ENCODE measurements at regions not wholly inside any gene's neighbourhood (a gene's known extent, or its start where the extent isn't known, plus 50 kb on each side); places are given as distances from the start of the nearest gene placed in this dataset.
"Not testable (repeated sequence)": the region's sequence is repeated elsewhere in the genome, so short reads cannot be mapped to it uniquely, and the experiment has no call there.

DNA sequence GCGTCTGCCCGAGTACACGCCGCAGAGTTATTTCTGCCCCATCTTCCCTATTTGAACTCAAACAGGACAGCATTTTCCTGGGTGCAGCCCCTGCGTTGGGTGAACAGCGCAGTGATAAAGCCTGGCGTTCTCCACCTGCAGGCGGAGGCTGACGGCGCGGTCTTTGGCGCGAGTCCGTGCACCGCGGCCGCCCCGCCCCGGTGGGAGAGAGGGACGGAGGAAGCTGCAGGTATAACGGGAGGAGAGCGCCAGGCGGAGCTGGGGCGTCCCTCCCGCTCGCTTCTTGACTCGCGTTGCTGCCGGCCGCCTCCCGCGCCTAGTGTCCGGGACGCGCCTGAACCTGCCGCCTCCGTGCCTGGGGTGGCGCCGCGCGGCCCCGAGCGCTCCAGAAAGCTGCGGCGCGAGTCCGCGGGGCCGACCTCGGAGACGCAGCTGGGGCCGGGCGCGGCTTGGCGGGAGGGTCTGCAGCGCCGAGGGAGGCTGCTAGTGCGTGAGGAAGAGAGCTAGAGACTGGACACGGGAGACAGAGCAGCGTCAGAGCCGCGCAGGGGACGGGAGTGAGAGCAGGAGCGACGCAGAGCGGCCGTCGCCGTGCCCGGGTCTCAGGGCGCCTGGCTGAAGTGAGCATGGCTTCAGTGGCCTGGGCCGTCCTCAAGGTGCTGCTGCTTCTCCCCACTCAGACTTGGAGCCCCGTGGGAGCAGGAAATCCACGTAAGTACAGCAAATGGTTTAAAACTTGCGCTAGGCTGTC, 140.7 kb downstream of the SPATA31A7 start:
- H3K4me3 Mint-ChIP-seq: peak overlapping the region; percentile 64

GRCh38 chr9:61356936-61357335, 167.1 kb downstream of the SPATA31A7 start:
- not testable (repeated sequence) for H3K4me1 Mint-ChIP-seq (ENCODE audit: unreplicated experiment); H3K36me3 Mint-ChIP-seq; DNase-seq (ENCODE audit: extremely low spot score, unreplicated experiment); H3K4me3 Mint-ChIP-seq; H3K27ac Mint-ChIP-seq; H3K27me3 Mint-ChIP-seq; H3K9me3 Mint-ChIP-seq

More for the DNA sequence above, 140.7 kb downstream of the SPATA31A7 start:
- H3K4me1 Mint-ChIP-seq (ENCODE audit: unreplicated experiment); H3K27me3 Mint-ChIP-seq; H3K27ac Mint-ChIP-seq; DNase-seq (ENCODE audit: extremely low spot score, unreplicated experiment); H3K36me3 Mint-ChIP-seq; H3K9me3 Mint-ChIP-seq: not testable (repeated sequence)

DNA sequence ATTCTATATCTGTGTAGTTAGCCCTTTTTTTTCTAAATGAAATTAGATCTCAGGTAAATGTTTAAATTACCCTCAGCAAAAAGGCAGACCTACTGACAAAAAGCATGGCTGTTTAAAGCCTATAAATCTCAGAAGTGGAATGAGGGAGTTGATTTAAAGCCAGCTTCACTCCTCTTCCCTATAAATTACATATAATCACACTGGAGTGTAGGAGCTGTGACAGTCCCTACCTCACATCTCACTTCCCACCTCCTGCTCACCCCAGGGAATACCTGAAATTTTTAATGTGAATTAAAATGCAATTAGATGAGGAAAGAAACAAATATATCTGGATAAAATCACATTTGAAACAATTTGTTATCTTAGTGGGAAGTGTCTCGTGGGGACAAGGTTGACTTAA, 184.6 kb downstream of the SPATA31A7 start:
- H3K36me3 Mint-ChIP-seq; H3K4me3 Mint-ChIP-seq; H3K9me3 Mint-ChIP-seq; H3K4me1 Mint-ChIP-seq (ENCODE audit: unreplicated experiment); H3K27me3 Mint-ChIP-seq; H3K27ac Mint-ChIP-seq; DNase-seq (ENCODE audit: extremely low spot score, unreplicated experiment): not testable (repeated sequence)

- not testable (repeated sequence) for H3K4me1 Mint-ChIP-seq (ENCODE audit: unreplicated experiment); H3K9me3 Mint-ChIP-seq; H3K36me3 Mint-ChIP-seq; H3K27me3 Mint-ChIP-seq; H3K27ac Mint-ChIP-seq; DNase-seq (ENCODE audit: extremely low spot score, unreplicated experiment); H3K4me3 Mint-ChIP-seq
Measured at GRCh38 chr9:61376159-61376558, 186.3 kb downstream of the SPATA31A7 start.

DNA sequence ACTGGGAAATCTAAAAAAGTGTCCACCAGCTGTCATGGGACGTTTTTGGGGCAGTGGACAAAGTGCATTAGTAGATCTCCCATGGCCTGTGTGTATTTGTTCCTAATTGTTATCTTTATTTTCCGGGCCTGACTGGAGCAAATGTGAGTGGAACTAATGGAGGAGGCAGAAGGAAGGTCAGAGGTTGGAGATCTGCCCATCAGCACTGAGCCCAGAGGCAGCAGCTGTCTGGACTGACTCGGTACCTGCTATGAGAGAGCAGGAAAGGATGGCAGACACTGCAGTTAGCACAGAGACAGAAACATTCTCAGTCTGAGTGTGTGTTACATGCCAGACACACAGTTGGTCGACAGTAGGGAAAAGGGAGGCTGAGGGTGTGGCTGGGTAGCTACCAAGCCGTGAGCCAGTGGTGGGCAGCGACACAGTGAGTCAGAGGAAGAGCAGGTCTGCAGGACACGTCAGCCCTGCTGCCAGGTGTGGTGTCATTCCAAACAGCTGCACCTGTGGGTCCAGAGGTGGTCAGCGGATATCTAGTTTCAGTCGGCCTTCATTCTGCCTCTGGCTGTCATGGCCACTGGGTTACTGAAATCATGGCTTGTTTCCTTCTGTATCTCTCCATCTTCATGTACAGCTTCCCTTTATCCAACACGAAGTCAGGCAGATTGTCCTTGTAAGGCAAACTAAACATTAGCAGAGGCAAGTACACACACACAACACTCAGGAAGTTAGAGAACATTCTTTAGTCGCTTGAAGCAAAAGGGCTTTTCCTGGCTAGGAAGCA, 196.4 kb downstream of the SPATA31A7 start:
- not testable (repeated sequence) for H3K9me3 Mint-ChIP-seq; DNase-seq (ENCODE audit: extremely low spot score, unreplicated experiment); H3K27ac Mint-ChIP-seq; H3K4me1 Mint-ChIP-seq (ENCODE audit: unreplicated experiment); H3K27me3 Mint-ChIP-seq; H3K4me3 Mint-ChIP-seq; H3K36me3 Mint-ChIP-seq

GRCh38 chr9:61386816-61387102, 196.9 kb downstream of the SPATA31A7 start:
- not testable (repeated sequence) for H3K4me1 Mint-ChIP-seq (ENCODE audit: unreplicated experiment); H3K27ac Mint-ChIP-seq; H3K27me3 Mint-ChIP-seq; H3K36me3 Mint-ChIP-seq; H3K9me3 Mint-ChIP-seq; H3K4me3 Mint-ChIP-seq; DNase-seq (ENCODE audit: extremely low spot score, unreplicated experiment)

DNA sequence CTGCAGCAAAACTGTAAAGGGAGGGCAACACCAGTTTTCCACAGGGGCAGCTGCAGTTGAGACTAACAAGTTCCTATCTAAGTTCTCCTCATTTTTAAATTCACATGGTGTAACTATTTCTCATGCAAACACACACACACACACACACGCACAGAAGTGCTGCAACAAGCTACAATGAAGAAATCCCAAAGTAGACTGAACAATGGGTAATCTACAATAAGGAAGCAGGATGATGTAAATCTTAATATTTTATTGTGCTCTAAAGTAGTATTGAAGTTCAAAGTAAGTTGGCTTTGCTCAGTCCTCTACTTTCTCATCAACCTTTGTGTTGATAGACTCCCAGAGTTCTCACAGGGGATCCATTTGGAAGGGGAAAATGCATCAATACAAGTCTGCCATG, 212.9 kb downstream of the SPATA31A7 start:
- not testable (repeated sequence) for DNase-seq (ENCODE audit: extremely low spot score, unreplicated experiment); H3K36me3 Mint-ChIP-seq; H3K4me3 Mint-ChIP-seq; H3K9me3 Mint-ChIP-seq; H3K4me1 Mint-ChIP-seq (ENCODE audit: unreplicated experiment); H3K27ac Mint-ChIP-seq; H3K27me3 Mint-ChIP-seq

DNA sequence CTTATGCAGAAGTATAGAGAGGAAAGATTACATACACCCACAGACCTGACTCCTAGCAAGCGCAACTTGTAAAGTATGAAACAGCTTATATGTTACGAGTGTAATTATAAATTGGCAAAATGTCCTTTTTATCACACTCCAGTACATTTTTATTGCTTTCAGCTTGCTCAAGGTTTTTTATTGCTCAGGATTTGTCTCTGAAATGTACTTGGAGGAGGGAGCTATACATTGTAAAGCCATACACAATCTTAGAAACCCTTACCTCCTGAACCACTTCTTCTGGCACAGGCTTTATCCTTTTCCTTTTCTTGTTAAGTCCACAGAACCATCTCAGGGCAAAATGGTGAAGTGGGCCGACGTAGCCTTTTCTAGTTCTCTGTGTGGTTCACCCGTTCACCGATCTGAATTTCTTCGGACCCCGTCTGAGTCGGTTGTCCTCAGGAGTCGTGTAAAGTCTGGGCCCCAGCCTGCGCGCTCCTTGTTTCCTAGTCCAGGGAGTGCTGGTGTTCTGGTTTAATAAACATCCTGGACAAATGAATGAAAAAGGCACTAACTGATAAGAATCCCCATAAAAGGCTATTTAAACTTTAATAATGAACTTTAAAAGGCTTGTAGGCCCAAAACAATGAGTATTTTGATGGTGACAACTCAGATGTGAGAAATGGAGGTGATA, 222.2 kb downstream of the SPATA31A7 start:
- not testable (repeated sequence) for DNase-seq (ENCODE audit: extremely low spot score, unreplicated experiment); H3K36me3 Mint-ChIP-seq; H3K4me3 Mint-ChIP-seq; H3K4me1 Mint-ChIP-seq (ENCODE audit: unreplicated experiment); H3K27me3 Mint-ChIP-seq; H3K9me3 Mint-ChIP-seq; H3K27ac Mint-ChIP-seq

GRCh38 chr9:61412738-61413137, 222.9 kb downstream of the SPATA31A7 start:
- not testable (repeated sequence) for H3K27me3 Mint-ChIP-seq; H3K9me3 Mint-ChIP-seq; H3K27ac Mint-ChIP-seq; H3K4me1 Mint-ChIP-seq (ENCODE audit: unreplicated experiment); H3K4me3 Mint-ChIP-seq; DNase-seq (ENCODE audit: extremely low spot score, unreplicated experiment); H3K36me3 Mint-ChIP-seq

DNA sequence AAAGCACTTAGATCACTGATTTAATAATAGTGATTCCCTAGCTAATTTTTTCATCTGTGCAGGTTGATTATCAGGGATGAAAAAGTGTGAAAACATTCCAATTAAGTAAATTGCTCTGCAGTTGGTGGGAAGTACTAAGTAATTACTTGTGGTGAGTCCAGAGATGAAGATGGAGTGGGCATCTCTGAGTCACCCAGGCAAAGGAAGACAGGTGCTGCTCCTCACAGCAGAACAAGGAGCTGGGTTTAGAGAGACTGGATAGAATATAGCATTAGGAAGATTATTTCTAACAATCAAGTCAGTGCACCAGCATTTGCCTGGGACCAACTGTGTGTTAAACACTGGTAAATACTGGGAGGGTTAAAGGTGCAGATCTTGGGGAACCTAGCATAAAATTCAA, 228.3 kb downstream of the SPATA31A7 start:
- DNase-seq (ENCODE audit: extremely low spot score, unreplicated experiment); H3K4me3 Mint-ChIP-seq; H3K4me1 Mint-ChIP-seq (ENCODE audit: unreplicated experiment); H3K36me3 Mint-ChIP-seq; H3K9me3 Mint-ChIP-seq; H3K27me3 Mint-ChIP-seq; H3K27ac Mint-ChIP-seq: not testable (repeated sequence)

DNA sequence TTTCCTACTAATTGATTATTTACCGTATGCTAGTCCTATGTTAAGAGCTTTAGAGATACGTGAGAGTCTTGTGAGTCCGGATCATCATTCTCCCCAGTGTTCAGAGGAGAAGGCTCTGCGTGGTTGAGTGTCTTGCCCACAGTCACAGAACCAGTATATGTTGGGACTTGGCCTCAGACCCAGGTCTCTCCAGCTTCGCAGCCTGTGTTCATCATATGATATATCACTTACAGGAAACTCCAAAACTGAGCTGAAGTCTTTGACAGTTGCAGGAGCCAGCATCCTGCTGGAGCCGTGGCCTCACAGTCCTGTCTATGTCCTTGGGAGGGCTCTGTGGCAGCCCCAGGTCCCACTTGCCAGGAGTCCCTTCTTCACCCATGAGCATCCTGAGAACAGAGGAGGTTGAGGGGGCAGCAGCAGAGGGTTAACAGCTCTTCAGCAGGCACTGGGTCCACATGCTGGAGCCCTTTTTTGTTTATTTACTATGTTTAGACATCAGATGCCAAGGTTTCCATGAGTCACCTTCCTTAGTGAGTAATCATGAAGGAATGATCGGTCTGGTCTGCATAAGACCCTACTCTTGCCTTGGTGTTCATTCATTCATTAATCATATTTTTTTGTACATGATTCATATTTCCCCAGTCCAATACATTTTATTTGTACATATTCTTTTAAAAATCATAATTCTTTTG, 230.6 kb downstream of the SPATA31A7 start:
- not testable (repeated sequence) for H3K36me3 Mint-ChIP-seq; H3K27me3 Mint-ChIP-seq; H3K4me1 Mint-ChIP-seq (ENCODE audit: unreplicated experiment); H3K4me3 Mint-ChIP-seq; DNase-seq (ENCODE audit: extremely low spot score, unreplicated experiment); H3K27ac Mint-ChIP-seq; H3K9me3 Mint-ChIP-seq

- not testable (repeated sequence) for DNase-seq (ENCODE audit: extremely low spot score, unreplicated experiment); H3K9me3 Mint-ChIP-seq; H3K4me1 Mint-ChIP-seq (ENCODE audit: unreplicated experiment); H3K36me3 Mint-ChIP-seq; H3K27ac Mint-ChIP-seq; H3K27me3 Mint-ChIP-seq; H3K4me3 Mint-ChIP-seq
Measured at GRCh38 chr9:61447189-61447588, 257.4 kb downstream of the SPATA31A7 start.

DNA sequence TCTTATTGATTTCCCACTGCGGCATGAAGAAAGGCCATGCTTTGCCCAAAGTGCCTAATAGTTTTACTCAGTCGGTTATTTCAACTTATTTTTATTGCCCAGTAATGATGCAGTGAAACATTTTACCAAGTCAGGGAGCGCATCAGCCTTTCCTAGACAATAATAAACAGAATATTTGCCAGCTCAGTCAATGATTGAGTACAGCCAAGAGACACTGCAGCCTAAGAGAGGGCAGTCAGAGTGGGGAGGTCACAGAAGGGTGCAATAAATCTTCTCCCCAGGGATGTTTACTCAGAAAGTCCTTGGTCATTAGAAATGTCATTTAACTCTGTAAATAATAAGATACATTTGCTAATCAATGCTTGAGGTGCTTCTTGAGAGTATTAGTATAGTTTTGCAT, 271.0 kb downstream of the SPATA31A7 start:
- not testable (repeated sequence) for H3K9me3 Mint-ChIP-seq; H3K27ac Mint-ChIP-seq; DNase-seq (ENCODE audit: extremely low spot score, unreplicated experiment); H3K36me3 Mint-ChIP-seq; H3K27me3 Mint-ChIP-seq; H3K4me1 Mint-ChIP-seq (ENCODE audit: unreplicated experiment); H3K4me3 Mint-ChIP-seq
